BE2C (cell line): ENCODE measurements at regions not wholly inside any gene's neighbourhood (a gene's known extent, or its start where the extent isn't known, plus 50 kb on each side); places are given as distances from the start of the nearest gene placed in this dataset.

Source experiments
- DNase-seq: peaks from one replicate; pipeline ENCODE4 v3.0.0-alpha.2; 2020
- H3K27me3 ChIP-seq: fragments of 250-450 bp; sonication (Bioruptor Pico); 2 replicates; pipeline ENCODE4 v1.5.1; 2020; ENCODE audit warnings: mild to moderate bottlenecking
- H3K36me3 ChIP-seq: fragments of 250-450 bp; sonication (Bioruptor Pico); 2 replicates; pipeline ENCODE4 v1.5.1; 2020; ENCODE audit warnings: mild to moderate bottlenecking
- H3K4me1 ChIP-seq: fragments of 250-450 bp; sonication (Bioruptor Pico); 2 replicates; pipeline ENCODE4 v1.5.1; 2020
- H3K4me3 ChIP-seq: 2 replicates; pipeline ENCODE4 v1.5.1; 2011; ENCODE audit warnings: low read depth, low read length
- H3K9me3 ChIP-seq: fragments of 250-450 bp; sonication (Bioruptor Pico); 2 replicates; pipeline ENCODE4 v1.5.1; 2020
- CTCF ChIP-seq: IDR thresholded peaks from 2 replicates; pipeline ENCODE4 v1.5.1; 2012; ENCODE audit warnings: mild to moderate bottlenecking, low read depth, low read length

GRCh38 chr12:75917083-75917482 is 114.5 kb downstream of the PHLDA1 start:
- no peaks in the 10 kb centered on the region for H3K9me3 ChIP-seq
- H3K4me1 ChIP-seq, result peaks cover 7% of the 10 kb centered on the region
- H3K4me3 ChIP-seq, result no peak overlapping the region
- no peak for TF ChIP-seq CTCF
- H3K27me3 ChIP-seq, result no peaks in the 10 kb centered on the region
- DNase-seq, result no peak
- no peaks in the 10 kb centered on the region for H3K36me3 ChIP-seq

GRCh38 chr12:75913502-75914351 is 117.8 kb downstream of the PHLDA1 start:
- Histone ChIP-seq H3K9me3 (no peaks in the 10 kb centered on the region), H3K36me3 (no peaks in the 10 kb centered on the region), H3K4me1 (peaks cover 9% of the 10 kb centered on the region), H3K27me3 (no peaks in the 10 kb centered on the region), H3K4me3 (no peak overlapping the region)
- no peak for TF ChIP-seq CTCF
- no peak for DNase-seq

- Histone ChIP-seq H3K9me3 (no peaks in the 10 kb centered on the region), H3K27me3 (no peaks in the 10 kb centered on the region), H3K36me3 (no peaks in the 10 kb centered on the region), H3K4me3 (no peak overlapping the region), H3K4me1 (peaks cover 8% of the 10 kb centered on the region)
- no peak for TF ChIP-seq CTCF
- DNase-seq, result no peak
These were observed 121.6 kb downstream of the PHLDA1 start for GRCh38 chr12:75909714-75910656.

GRCh38 chr12:75908961-75909605 is 122.5 kb downstream of the PHLDA1 start:
- Histone ChIP-seq H3K4me3 (no peak overlapping the region), H3K9me3 (no peaks in the 10 kb centered on the region), H3K4me1 (peaks cover 8% of the 10 kb centered on the region), H3K36me3 (no peaks in the 10 kb centered on the region), H3K27me3 (no peaks in the 10 kb centered on the region)
- no peak for TF ChIP-seq CTCF
- DNase-seq, result peak; percentile 48

DNA sequence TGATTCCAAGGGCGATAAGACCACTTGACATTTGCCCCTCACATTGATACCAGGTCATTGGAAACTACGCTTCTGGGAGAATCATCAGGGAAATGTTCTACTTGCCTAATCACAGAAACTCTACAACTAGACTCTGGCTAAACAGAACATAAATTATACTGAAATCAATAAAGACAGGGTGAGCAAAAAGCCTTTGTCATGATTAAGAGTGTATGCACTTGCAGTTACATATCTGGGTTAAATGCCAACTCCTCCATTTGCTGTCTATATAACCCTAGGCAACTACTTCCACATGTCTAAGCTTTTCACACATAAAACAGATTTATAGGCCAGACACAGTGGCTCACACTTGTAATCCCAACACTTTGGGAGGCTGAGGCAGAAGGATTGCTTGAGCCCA is 125.7 kb downstream of the PHLDA1 start:
- no peak for TF ChIP-seq CTCF
- H3K4me1 ChIP-seq, result peaks cover 5% of the 10 kb centered on the region
- DNase-seq, result no peak
- H3K4me3 ChIP-seq, result no peak overlapping the region
- no peaks in the 10 kb centered on the region for H3K36me3 ChIP-seq
- no peaks in the 10 kb centered on the region for H3K27me3 ChIP-seq
- no peaks in the 10 kb centered on the region for H3K9me3 ChIP-seq
